Common myeloid progenitor, CD34-positive (primary cell): ENCODE measurements at regions not wholly inside any gene's neighbourhood (a gene's known extent, or its start where the extent isn't known, plus 50 kb on each side); places are given as distances from the start of the nearest gene placed in this dataset.

ENCODE experiments used
- CTCF ChIA-PET: fragments of 350-600 bp; sonication (Branson Sonifier 250); formaldehyde crosslinking; loops from one replicate; lab custom pipeline; 2021; ENCODE audit warnings: antibody characterized with exemption; lab: Charles Lee
- POLR2A ChIA-PET: fragments of 350-600 bp; sonication (Branson Sonifier 250); formaldehyde crosslinking; loops from one replicate; lab custom pipeline; 2021; ENCODE audit warnings: antibody characterized with exemption; lab: Charles Lee
- DNase-seq, 3 donors: peaks; one replicate each; pipeline versions ENCODE4 v3.0.0 to v3.0.0-alpha.2; 2013
- H3K27ac ChIP-seq, 2 experiments: 1 replicate in 1 of 2; 2 replicates in 1 of 2; pipeline ENCODE4 v1.7.0; 2013; ENCODE audit warnings: inconsistent platforms in 2 of 2, low read length in 2 of 2, mild to moderate bottlenecking in 2 of 2, low read depth in 1 of 2, moderate library complexity in 1 of 2; ENCODE audit not compliant: severe bottlenecking in 2 of 2, insufficient read depth in 1 of 2, poor library complexity in 1 of 2
- H3K27me3 ChIP-seq, 5 experiments: replicated peaks in 2 of 5; 1 replicate in 3 of 5; 2 replicates in 2 of 5; pipeline versions ENCODE4 v1.6.1 to v1.7.0; 2013; ENCODE audit warnings: low read length in 4 of 5, mild to moderate bottlenecking in 2 of 5, moderate library complexity in 2 of 5, inconsistent platforms in 1 of 5; ENCODE audit not compliant: insufficient read depth in 5 of 5, control insufficient read depth in 4 of 5
- H3K36me3 ChIP-seq, 4 experiments: 1 replicate in 2 of 4; 2 replicates in 2 of 4; pipeline versions ENCODE4 v1.6.1 to v1.7.0; 2013; ENCODE audit warnings: low read length in 3 of 4, control low read depth in 1 of 4, mild to moderate bottlenecking in 1 of 4; ENCODE audit not compliant: control insufficient read depth in 4 of 4, insufficient read depth in 4 of 4
- H3K4me1 ChIP-seq, 4 experiments: 1 replicate in 3 of 4; 2 replicates in 1 of 4; pipeline versions ENCODE4 v1.6.1 to v1.7.1; 2013; ENCODE audit warnings: low read length in 3 of 4, mild to moderate bottlenecking in 3 of 4, control low read depth in 1 of 4, inconsistent platforms in 1 of 4, moderate library complexity in 1 of 4; ENCODE audit not compliant: control insufficient read depth in 4 of 4, insufficient read depth in 4 of 4; ENCODE audit errors: control extremely low read depth in 1 of 4
- H3K4me3 ChIP-seq, 7 experiments: 1 replicate in 4 of 7; 2 replicates in 3 of 7; pipeline versions ENCODE4 v1.5.1 to v1.7.0; 2013; ENCODE audit warnings: mild to moderate bottlenecking in 7 of 7, low read length in 6 of 7, moderate library complexity in 6 of 7, inconsistent platforms in 2 of 7, low read depth in 2 of 7, control low read depth in 1 of 7; ENCODE audit not compliant: insufficient read depth in 4 of 7, control insufficient read depth in 1 of 7; ENCODE audit errors: extremely low read depth in 1 of 7
- H3K9me3 ChIP-seq, 5 experiments: 1 replicate in 4 of 5; 2 replicates in 1 of 5; pipeline versions ENCODE4 v1.6.1 to v1.7.1; 2013; ENCODE audit warnings: low read length in 4 of 5, mild to moderate bottlenecking in 2 of 5, inconsistent platforms in 1 of 5, low read depth in 1 of 5, moderate library complexity in 1 of 5; ENCODE audit not compliant: control insufficient read depth in 4 of 5, insufficient read depth in 2 of 5; ENCODE audit errors: control extremely low read depth in 1 of 5
- WGBS: methylation state at CpG from one replicate; pipeline ENCODE4 v1.1.5; 2013; ENCODE audit not compliant: insufficient coverage; 5-methylcytosine and 5-hydroxymethylcytosine counted together

DNA sequence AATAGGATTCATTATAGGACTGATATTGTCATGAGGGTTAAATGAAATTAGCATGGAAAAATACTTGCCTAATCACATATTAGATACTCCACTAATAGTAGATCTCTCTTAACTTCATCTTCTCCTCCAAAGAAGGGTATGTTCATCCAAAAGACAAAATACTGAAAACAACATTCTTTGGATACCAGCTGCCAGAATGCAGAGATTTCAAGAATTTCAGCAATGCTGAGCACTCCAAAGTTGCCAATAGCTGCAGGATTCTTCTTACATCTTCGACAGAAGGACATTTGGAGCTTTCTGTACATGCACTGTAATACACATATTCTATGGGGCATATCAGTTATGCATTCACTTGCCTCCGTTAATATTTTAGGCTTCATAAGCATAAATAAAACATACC is 436.5 kb downstream of the HAPSTR1 start:
- H3K36me3 ChIP-seq = no peaks in the 10 kb centered on the region
- H3K4me1 ChIP-seq = no peaks in the 10 kb centered on the region
- DNase-seq = no peak
- WGBS = 25% methylated on average over 1 of the region's 2 CpGs
- peaks cover 0 to 6% (median 0%) of the 10 kb centered on the region in 5 experiments for H3K9me3 ChIP-seq
- CTCF ChIA-PET = no interaction called here
- H3K27me3 ChIP-seq = no peaks in the 10 kb centered on the region
- no peak overlapping the region for H3K4me3 ChIP-seq
- POLR2A ChIA-PET = no interaction called here
- H3K27ac ChIP-seq = no peak overlapping the region

DNA sequence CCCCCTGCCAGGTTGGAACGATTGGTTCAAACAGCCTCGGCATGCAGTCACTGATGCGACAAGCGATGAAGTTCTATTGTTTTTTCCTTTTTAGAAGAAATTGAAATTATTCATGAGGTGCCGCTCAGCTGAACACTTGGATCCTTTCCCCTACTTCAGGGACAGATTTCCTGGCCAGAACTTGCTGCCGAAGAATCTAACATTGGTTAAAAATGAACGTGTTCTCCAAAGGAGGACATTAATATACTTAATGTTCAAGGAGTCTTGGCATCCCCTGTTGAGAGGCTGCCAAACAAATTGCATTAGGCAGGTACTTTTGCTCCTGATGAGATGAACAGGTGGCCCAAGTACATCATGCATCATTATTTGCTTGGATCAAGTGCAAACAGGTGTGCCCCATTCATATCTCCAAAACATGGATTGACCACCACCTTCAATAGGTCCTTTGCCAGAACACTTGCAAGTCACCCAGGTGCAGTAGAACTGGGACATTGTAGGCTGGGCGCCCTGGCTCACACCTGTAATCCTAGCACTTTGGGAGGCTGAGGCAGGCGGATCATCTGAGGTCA is 437.2 kb downstream of the HAPSTR1 start:
- DNase-seq = no peak
- 96% methylated on average over 3 of the region's 9 CpGs for WGBS
- Histone ChIP-seq H3K4me1 (no peaks in the 10 kb centered on the region), H3K36me3 (no peaks in the 10 kb centered on the region), H3K27me3 (no peaks in the 10 kb centered on the region), H3K27ac (no peak overlapping the region), H3K4me3 (no peak overlapping the region), H3K9me3 (peaks cover 0 to 6% (median 0%) of the 10 kb centered on the region in 5 experiments)
- CTCF ChIA-PET = no interaction called here
- POLR2A ChIA-PET = no interaction called here

DNA sequence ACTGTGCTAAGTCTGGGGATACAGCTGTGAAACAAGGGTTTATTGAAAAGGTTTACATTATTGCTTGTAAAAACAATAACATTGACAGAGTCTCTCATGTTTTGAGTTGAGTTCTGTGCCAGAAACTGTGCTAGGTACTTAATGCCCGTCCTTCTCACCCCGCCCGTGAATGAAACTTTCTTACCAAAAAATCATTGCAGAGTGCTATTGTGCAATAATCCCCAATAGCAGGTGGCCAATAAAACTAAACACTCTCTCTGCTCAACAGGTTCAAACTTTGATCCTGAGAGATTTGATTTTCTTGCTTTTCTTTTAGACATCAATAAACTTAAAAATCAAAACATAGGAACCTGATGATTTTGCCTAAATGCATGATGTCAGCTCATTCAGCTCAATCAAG is 441.6 kb downstream of the HAPSTR1 start:
- Histone ChIP-seq H3K27me3 (no peaks in the 10 kb centered on the region), H3K4me3 (no peak overlapping the region), H3K36me3 (no peaks in the 10 kb centered on the region), H3K4me1 (no peaks in the 10 kb centered on the region), H3K27ac (no peak overlapping the region), H3K9me3 (peaks cover 0 to 6% (median 0%) of the 10 kb centered on the region in 5 experiments)
- CTCF ChIA-PET = no interaction called here
- POLR2A ChIA-PET = no interaction called here
- no peak for DNase-seq
- no CpG with 5 or more reads among the region's 3 CpGs for WGBS

DNA sequence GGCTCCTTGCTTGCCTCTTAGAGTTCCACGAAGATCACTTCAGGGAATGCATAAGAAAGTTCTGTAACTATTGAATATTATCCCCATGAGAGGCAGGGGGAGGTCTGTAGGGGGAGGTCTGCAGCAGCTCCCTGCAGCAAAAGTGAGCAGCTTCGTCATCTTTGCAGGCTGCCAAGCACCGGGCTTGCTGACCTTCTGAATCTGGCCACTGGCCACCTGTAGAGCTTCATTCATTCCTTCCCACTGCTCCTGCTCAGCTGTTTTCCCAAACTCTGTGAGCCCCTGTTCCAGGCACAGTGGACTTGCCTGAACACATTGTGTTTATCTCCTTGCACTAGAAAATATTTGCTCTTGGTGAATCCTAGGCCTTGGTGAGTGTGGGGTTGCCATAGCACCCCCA is 443.3 kb downstream of the HAPSTR1 start:
- ChIA-PET CTCF (no interaction called here), POLR2A (no interaction called here)
- Histone ChIP-seq H3K27ac (no peak overlapping the region), H3K9me3 (peaks cover 0 to 6% (median 3%) of the 10 kb centered on the region in 5 experiments), H3K27me3 (no peaks in the 10 kb centered on the region), H3K4me1 (no peaks in the 10 kb centered on the region), H3K36me3 (no peaks in the 10 kb centered on the region), H3K4me3 (no peak overlapping the region)
- 71% methylated on average over 3 of the region's 3 CpGs for WGBS
- DNase-seq = no peak

DNA sequence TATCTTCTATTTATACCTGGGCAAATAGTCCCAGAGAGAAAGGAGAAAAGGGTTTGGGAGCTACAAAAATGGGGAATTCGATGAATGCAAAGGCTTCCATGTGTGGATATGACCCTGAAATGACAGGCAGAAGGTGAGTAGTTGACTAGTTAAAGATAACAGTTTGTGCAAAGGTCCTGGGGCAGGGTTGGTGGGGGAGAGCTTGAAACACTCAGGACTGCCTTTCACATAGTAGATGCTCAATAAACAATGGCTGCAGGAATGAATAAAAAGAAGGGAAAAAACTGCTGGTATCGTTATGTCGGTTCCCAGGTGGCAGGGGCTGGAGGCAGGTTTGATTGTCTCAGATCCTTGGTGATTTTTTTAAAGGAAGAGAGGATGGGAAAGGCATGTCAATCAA is 445.5 kb downstream of the HAPSTR1 start:
- POLR2A ChIA-PET = no interaction called here
- no peak overlapping the region for H3K4me3 ChIP-seq
- H3K36me3 ChIP-seq = no peaks in the 10 kb centered on the region
- WGBS = 92% methylated on average over 3 of the region's 3 CpGs
- DNase-seq = no peak
- H3K27ac ChIP-seq = no peak overlapping the region
- H3K4me1 ChIP-seq = no peaks in the 10 kb centered on the region
- CTCF ChIA-PET = no interaction called here
- no peaks in the 10 kb centered on the region for H3K27me3 ChIP-seq
- H3K9me3 ChIP-seq = peaks cover 0 to 6% (median 3%) of the 10 kb centered on the region in 5 experiments

DNA sequence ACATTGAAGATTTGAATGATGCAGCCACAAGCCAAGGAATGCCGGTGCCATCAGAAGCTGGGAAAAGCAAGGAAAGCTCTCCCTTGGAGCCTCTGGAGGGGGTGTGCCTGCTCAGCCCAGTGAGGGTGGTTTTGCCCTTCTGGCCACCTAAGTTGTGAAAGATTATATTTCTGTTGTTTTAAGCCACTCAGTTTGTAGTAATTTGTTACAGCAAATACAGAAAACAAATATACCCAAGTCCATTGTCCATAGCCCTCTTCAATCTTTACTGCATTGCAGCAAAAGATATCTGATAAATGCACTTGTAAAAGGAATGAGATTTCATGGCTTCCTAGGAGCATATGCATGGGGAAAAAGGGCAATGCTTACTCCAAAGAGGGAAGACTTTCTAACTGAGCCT is 447.9 kb downstream of the HAPSTR1 start:
- 100% methylated on average over 1 of the region's 1 CpG for WGBS
- Histone ChIP-seq H3K27me3 (no peaks in the 10 kb centered on the region), H3K4me1 (no peaks in the 10 kb centered on the region), H3K27ac (no peak overlapping the region), H3K4me3 (no peak overlapping the region), H3K9me3 (peaks cover 0 to 4% (median 0%) of the 10 kb centered on the region in 5 experiments), H3K36me3 (no peaks in the 10 kb centered on the region)
- ChIA-PET POLR2A (no interaction called here), CTCF (no interaction called here)
- no peak for DNase-seq

DNA sequence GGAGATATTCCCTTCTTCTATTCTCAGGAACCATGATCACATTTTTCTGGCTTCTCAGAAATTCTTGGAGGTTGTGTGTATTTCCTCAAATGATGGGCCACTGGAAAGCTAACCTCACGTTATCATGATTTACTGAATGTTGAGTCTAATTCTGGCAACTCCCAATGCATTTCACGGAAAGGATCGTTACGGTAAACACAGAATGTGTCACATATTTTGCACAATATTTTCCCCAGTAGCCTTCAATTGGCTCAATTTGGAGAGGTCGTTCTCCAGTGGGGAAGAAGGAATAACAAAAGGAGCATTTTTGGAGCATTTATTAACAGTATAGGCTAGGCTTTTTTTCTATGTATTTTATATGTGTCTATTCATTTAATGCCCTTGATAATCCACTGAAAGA is 450.3 kb downstream of the HAPSTR1 start:
- Histone ChIP-seq H3K4me3 (no peak overlapping the region), H3K27me3 (no peaks in the 10 kb centered on the region), H3K36me3 (no peaks in the 10 kb centered on the region), H3K4me1 (no peaks in the 10 kb centered on the region), H3K27ac (no peak overlapping the region), H3K9me3 (peaks cover 0 to 4% (median 0%) of the 10 kb centered on the region in 5 experiments)
- no peak for DNase-seq
- POLR2A ChIA-PET = no interaction called here
- 92% methylated on average over 3 of the region's 5 CpGs for WGBS
- CTCF ChIA-PET = no interaction called here
